Renal cortex interstitium (tissue), 11 donors: ENCODE measurements at regions not wholly inside any gene's neighbourhood (a gene's known extent, or its start where the extent isn't known, plus 50 kb on each side); places are given as distances from the start of the nearest gene placed in this dataset.

Source experiments
- DNase-seq, 11 donors: peaks; one replicate each; pipeline ENCODE4 v3.0.0-alpha.2; 2013; ENCODE audit warnings: low read depth in 9 of 11, low spot score in 4 of 11; ENCODE audit errors: extremely low read depth in 1 of 11

DNA sequence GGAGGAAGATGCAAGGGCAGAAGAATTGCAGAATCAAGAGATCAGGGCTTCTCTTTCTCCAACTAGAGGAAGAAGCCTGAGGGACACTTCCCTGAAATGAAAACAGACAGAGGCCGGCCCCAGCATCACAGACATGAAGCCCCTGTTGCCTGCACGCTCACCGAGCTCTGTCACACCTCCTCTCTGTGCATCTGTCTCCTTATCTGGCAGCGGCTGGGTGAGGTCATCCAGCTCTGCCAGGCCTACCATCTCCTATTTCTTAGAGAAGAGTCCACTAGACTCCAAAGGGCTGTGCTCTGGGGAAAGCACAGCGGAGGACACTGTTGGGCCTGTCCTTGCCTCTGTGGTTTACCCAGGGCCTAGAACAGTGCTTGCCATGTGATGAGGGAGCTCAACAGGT lies 71.9 kb upstream of the MLN start:
- no peak for DNase-seq

GRCh38 chr6:33875141-33875581 lies 71.4 kb upstream of the MLN start:
- DNase-seq, result peak in 1 of 11 donors; percentile 32

DNA sequence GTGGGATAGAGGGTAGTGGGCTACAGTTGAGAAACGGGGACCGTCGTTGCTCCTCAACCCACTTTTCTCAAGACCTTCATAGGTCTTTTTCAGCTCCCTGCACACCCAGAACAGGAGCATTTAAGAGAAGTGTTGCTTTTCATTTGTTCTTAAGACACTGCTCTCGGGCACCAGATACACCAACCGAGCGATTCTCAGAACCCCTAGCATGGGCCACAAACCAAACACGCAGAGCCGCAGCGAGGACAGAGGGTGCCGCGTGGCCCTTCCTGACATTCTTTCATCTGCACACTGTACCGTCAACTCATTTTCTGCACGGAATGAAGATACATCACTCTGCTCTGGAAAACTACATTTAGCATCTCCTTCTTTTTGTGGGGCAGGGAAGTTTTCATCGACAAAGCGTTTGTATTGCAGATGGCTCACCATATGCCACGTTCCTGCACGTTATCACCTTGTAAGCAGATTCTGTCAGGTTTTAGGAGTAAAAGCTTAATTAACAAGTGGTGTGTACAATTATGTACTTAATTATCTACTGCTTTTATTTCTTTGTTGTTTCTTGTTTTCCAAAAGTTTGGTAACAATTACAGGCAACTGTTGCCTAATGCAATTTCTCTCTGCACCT lies 70.4 kb upstream of the MLN start:
- DNase-seq, result no peak

GRCh38 chr6:33872761-33873160 lies 69.0 kb upstream of the MLN start:
- DNase-seq, result no peak

DNA sequence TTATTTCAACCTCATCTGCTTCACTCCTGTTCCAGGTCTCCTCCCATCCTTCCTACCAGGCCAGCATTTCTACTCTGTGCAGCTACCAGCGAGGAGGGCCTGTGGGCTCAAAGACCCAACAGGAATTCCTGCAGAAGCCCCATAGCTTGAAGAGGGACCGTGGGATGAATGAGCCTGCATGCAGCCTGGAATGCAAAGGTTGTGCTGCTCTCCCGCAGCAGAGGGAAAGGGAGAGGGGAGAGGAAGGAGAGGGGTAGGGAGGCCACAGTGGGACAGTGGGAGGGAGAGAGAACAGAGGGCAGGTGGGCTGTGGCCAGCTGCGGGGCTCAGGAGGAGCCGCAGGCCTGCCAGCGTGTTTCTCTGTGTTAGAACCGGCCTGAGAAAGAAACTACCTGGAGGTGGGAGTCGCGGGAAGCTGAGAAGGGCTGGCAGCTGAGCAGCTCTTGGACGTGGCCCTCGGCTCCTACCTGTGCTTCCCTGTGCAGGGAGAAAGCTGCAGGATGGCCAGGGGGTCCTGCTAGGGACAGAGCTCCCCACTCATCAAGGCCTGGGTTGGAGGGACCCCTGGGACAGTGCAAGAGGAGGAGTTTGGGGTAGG lies 66.1 kb upstream of the MLN start:
- DNase-seq, result no peak

DNA sequence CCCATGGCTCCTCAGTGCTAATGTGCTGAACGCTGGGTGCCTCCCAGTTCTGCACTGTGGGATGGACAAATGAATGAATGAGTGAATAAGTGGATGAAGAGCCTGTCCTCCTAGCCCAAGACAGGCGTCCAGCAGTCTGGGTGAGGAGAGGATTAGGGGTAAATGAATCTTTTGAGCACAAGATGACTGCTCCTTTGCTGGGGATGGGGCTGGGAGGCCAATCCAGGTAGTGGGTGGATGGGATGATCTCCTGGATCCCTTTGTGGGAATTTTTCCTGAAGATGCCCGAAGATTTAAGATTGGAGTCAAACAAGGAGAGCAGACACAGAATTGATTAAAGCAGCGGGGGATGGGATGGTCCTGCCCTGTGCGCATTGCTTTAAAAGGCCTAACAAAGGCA lies 65.3 kb upstream of the MLN start:
- DNase-seq, result no peak

GRCh38 chr6:33868141-33868540 lies 64.3 kb upstream of the MLN start:
- DNase-seq, result no peak

GRCh38 chr6:33865478-33866077 lies 61.8 kb upstream of the MLN start:
- no peak for DNase-seq

- DNase-seq, result no peak
Observed at GRCh38 chr6:33863723-33864440, 60.1 kb upstream of the MLN start.

DNA sequence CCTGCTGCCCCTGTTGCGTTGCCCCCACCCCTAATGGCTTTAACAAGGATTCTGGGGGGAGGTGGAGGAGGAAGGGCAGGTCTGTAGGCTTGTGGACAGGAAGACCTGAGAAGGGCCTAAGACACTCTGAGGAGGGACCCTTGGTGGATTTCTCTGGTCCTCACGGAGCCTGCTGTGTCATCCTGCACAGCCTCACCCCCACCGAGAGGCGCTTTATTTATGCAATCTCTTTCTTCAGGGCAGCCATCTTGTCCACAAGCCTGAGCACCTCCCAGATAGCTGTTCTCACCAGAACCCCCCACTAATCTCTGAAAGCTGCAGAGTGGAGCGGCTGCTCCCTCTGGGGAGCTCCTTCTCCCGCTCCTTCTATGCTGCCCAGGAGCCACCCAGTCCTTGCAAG lies 59.3 kb upstream of the MLN start:
- no peak for DNase-seq

- DNase-seq, result no peak
Observed at GRCh38 chr6:33862536-33862935, 58.7 kb upstream of the MLN start.

DNA sequence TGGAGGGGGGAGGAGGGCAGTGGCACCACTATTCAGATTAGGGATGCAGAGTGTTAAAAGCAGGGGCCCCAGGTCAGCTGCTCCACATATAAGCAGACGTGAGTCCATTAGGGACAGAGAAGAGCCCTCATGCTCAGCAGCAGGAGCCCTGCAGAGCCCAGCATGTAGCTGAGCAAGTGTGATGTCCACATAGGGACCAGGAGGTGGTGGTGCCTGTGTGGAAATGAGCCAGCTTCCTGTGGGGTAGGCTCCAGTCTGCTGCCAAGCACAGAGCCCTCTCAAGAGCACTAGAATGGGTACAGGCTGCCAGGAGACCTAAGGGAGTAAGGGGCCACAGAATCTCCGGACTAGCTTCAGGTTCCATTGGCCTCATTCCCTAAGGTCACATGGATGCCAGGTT lies 57.9 kb upstream of the MLN start:
- no peak for DNase-seq

GRCh38 chr6:33860706-33861474 lies 57.1 kb upstream of the MLN start:
- no peak for DNase-seq

GRCh38 chr6:33860006-33860405 lies 56.2 kb upstream of the MLN start:
- no peak for DNase-seq

DNA sequence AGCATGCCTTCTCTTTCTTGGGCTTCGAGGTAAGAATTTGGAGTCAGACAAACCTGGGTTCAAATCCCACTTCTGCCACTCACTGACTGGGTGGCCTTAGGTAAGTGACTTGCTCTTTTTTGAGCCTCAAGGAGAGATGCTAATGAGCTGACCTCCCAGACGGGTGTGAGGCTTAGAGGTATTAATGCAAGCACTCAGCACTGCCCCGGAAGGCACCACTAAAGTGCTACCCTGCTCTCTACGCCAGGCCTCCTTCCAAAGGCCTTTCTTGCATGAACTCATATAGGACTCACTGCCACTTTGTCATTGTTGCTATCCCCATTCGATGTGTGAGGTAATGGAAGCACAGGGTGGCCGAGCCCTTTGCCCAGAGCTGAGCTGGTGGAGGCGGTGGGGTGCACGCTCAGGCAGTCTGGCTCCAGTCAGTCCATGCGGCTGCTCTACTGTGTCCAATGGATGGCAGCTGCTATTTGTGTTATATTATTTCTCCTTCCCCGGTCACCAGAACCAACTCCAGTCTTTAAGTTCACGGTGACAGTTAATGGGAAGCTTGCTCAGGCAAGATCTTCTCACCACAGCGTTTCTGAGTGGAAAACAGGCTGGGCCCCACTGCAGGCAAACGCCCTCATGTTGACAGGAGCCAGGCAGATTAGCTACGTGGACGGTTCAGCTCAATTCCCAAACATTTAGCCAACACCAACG lies 55.2 kb upstream of the MLN start:
- no peak for DNase-seq

GRCh38 chr6:33857932-33858475 lies 54.2 kb upstream of the MLN start:
- DNase-seq, result no peak

DNA sequence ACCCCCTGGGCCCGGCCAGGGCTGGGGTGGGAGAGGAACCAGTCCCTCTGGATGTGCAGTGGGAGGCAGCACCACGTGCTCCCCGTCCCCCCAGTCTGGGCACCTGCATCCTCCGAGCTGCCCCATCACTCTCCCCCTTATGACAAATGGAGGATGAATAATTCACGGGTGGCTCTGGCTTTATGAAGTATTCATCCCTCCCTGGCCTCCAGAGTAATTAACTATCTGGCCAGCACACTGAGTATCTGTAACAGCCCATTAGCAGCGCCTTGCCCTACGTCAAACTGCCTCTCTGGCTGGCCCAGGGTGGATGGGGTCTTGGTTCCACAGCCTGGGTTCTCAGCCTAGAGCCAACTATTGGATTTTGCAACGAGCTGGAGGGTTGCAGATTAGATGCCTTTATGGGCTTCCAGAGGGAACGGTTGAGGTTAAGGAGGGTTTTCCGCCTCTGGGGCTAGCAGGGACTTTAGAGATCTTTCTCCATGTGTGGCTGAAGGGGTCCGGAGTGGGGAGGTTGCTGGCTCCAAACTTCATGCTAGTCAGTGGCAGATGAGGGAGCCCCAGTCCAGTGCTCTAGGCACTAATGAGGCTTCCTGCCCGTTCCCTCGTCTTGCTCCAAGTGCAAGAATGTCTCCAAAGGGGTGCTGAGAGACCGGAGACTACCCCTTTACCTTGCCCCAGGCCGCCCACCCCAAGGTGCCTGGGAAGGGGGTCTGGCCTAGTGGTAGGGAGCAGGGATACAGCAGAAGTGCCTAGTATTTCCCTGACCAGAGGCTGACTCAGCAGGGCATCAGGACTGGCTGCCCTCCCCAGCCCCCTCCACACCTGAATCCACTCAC lies 53.5 kb upstream of the MLN start:
- no peak for DNase-seq

DNA sequence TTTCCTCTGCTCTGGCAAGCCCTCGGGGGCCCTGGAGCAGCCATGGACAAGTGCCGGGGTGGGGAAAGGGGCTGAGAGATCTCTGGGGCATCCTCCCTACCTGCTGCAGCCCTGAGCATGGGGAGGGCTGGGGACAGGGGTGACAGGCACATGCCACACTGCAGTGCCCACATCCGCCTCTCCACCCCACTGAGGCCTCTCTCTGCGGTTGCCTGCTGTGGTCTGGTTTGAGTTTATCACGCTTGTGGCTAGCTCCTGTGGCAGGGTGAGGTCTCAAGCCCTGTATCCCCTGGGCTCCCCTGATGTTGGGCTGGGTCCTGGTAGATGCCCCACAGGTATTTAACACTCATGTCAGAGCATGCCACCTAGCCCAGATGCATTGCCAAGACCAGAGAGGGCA lies 52.9 kb upstream of the MLN start:
- no peak for DNase-seq
